Neural progenitor cell (in vitro differentiated cells): ENCODE measurements at regions not wholly inside any gene's neighbourhood (a gene's known extent, or its start where the extent isn't known, plus 50 kb on each side); places are given as distances from the start of the nearest gene placed in this dataset.

Experiments
- EZH2 ChIP-seq: fragments of 200-600 bp; sonication (generic); IDR thresholded peaks from 2 replicates; pipeline ENCODE4 v1.6.1; 2017; ENCODE audit warnings: antibody characterized with exemption, mild to moderate bottlenecking, moderate library complexity
- EZH2phosphoT487 ChIP-seq: fragments of 200-600 bp; sonication (generic); IDR thresholded peaks from 2 replicates; pipeline ENCODE4 v1.6.1; 2017; ENCODE audit warnings: antibody characterized with exemption
- TF ChIP-seq, protein P1 (sequence below): fragments of 200-600 bp; sonication (generic); IDR thresholded peaks from 2 replicates; pipeline ENCODE4 v1.5.1; 2017; ENCODE audit warnings: antibody characterized with exemption, mild to moderate bottlenecking

- TF ChIP-seq, protein P1, sequence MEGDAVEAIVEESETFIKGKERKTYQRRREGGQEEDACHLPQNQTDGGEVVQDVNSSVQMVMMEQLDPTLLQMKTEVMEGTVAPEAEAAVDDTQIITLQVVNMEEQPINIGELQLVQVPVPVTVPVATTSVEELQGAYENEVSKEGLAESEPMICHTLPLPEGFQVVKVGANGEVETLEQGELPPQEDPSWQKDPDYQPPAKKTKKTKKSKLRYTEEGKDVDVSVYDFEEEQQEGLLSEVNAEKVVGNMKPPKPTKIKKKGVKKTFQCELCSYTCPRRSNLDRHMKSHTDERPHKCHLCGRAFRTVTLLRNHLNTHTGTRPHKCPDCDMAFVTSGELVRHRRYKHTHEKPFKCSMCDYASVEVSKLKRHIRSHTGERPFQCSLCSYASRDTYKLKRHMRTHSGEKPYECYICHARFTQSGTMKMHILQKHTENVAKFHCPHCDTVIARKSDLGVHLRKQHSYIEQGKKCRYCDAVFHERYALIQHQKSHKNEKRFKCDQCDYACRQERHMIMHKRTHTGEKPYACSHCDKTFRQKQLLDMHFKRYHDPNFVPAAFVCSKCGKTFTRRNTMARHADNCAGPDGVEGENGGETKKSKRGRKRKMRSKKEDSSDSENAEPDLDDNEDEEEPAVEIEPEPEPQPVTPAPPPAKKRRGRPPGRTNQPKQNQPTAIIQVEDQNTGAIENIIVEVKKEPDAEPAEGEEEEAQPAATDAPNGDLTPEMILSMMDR: no peak
- TF ChIP-seq EZH2 (no peak), EZH2phosphoT487 (no peak)
Observed at GRCh38 chr13:76474356-76474755, 411.8 kb downstream of the KCTD12 start.
